DND-41 (cell line): ENCODE measurements at regions not wholly inside any gene's neighbourhood (a gene's known extent, or its start where the extent isn't known, plus 50 kb on each side); places are given as distances from the start of the nearest gene placed in this dataset.

ENCODE experiments used
- EZH2 ChIP-seq: IDR thresholded peaks from 3 replicates; pipeline ENCODE4 v1.6.1; 2012; ENCODE audit warnings: borderline replicate concordance, low read depth, mild to moderate bottlenecking, moderate library complexity, low read length, inconsistent platforms; ENCODE audit not compliant: severe bottlenecking
- TF ChIP-seq, protein P1 (sequence below): IDR thresholded peaks from 2 replicates; pipeline ENCODE4 v1.5.1; 2012; ENCODE audit warnings: borderline replicate concordance, low read length, moderate library complexity, mild to moderate bottlenecking; ENCODE audit not compliant: poor library complexity, severe bottlenecking; ENCODE audit errors: extremely low read depth

DNA sequence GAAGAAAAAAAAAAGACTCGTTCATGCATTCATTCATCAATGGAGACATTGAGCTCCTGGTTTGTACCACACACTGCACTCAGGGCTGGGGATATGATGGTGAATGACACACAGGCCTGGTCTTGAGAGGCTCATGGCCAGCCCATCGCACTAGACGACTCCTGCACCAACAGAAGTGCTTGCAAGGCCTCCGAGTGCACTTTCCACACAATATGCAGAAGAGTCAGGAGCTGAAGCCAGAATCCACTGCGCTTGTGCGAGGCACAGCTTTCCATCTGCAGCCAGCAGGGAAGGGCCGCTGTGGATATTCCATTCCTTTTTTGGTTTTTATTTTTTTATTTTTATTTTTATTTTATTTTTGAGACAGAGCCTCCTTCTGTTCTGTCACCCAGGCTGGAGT is 192.4 kb downstream of the DICER1 start:
- TF ChIP-seq, protein P1, sequence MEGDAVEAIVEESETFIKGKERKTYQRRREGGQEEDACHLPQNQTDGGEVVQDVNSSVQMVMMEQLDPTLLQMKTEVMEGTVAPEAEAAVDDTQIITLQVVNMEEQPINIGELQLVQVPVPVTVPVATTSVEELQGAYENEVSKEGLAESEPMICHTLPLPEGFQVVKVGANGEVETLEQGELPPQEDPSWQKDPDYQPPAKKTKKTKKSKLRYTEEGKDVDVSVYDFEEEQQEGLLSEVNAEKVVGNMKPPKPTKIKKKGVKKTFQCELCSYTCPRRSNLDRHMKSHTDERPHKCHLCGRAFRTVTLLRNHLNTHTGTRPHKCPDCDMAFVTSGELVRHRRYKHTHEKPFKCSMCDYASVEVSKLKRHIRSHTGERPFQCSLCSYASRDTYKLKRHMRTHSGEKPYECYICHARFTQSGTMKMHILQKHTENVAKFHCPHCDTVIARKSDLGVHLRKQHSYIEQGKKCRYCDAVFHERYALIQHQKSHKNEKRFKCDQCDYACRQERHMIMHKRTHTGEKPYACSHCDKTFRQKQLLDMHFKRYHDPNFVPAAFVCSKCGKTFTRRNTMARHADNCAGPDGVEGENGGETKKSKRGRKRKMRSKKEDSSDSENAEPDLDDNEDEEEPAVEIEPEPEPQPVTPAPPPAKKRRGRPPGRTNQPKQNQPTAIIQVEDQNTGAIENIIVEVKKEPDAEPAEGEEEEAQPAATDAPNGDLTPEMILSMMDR, result no peak
- no peak for TF ChIP-seq EZH2
